Activated T-cell treated with anti-CD3 and anti-CD28 coated beads, Interleukin-2, amount 50 U/mL, for 24 hours (primary cell): ENCODE measurements at regions not wholly inside any gene's neighbourhood (a gene's known extent, or its start where the extent isn't known, plus 50 kb on each side); places are given as distances from the start of the nearest gene placed in this dataset.

ENCODE experiments used
- DNase-seq: peaks from one replicate; pipeline ENCODE4 v3.0.0-alpha.2; 2020
- H3K27ac Mint-ChIP-seq: 2 replicates; pipeline ENCODE4 v1.8.0; 2020; ENCODE audit warnings: mild to moderate bottlenecking, mixed read lengths
- H3K27me3 Mint-ChIP-seq: 2 replicates; pipeline ENCODE4 v1.8.0; 2020; ENCODE audit warnings: mixed read lengths
- H3K36me3 Mint-ChIP-seq: 2 replicates; pipeline ENCODE4 v1.8.0; 2020; ENCODE audit warnings: low read depth, mixed read lengths
- H3K4me1 Mint-ChIP-seq: 2 replicates; pipeline ENCODE4 v1.8.0; 2020; ENCODE audit warnings: low read depth, mixed read lengths
- H3K4me3 Mint-ChIP-seq: 2 replicates; pipeline ENCODE4 v1.8.0; 2020; ENCODE audit warnings: mild to moderate bottlenecking, moderate library complexity, mixed read lengths
- H3K9me3 Mint-ChIP-seq: 2 replicates; pipeline ENCODE4 v1.8.0; 2020; ENCODE audit warnings: mixed read lengths

GRCh38 chr13:62564770-62565169 lies 1149.1 kb upstream of the PCDH20 start:
- no peak for DNase-seq
- H3K27ac Mint-ChIP-seq = no peak overlapping the region
- H3K27me3 Mint-ChIP-seq = no peaks in the 10 kb centered on the region
- H3K9me3 Mint-ChIP-seq = peaks cover 8% of the 10 kb centered on the region
- H3K4me3 Mint-ChIP-seq = no peak overlapping the region
- H3K36me3 Mint-ChIP-seq = no peaks in the 10 kb centered on the region
- no peaks in the 10 kb centered on the region for H3K4me1 Mint-ChIP-seq

GRCh38 chr13:62563251-62563650 lies 1147.6 kb upstream of the PCDH20 start:
- DNase-seq = no peak
- H3K27me3 Mint-ChIP-seq = no peaks in the 10 kb centered on the region
- H3K36me3 Mint-ChIP-seq = no peaks in the 10 kb centered on the region
- H3K9me3 Mint-ChIP-seq = peaks cover 3% of the 10 kb centered on the region
- H3K27ac Mint-ChIP-seq = no peak overlapping the region
- no peaks in the 10 kb centered on the region for H3K4me1 Mint-ChIP-seq
- H3K4me3 Mint-ChIP-seq = no peak overlapping the region

GRCh38 chr13:62556978-62557377 lies 1141.3 kb upstream of the PCDH20 start:
- Mint-ChIP-seq H3K4me1 (no peaks in the 10 kb centered on the region), H3K27me3 (no peaks in the 10 kb centered on the region), H3K9me3 (peaks cover 3% of the 10 kb centered on the region), H3K4me3 (no peak overlapping the region), H3K27ac (no peak overlapping the region), H3K36me3 (no peaks in the 10 kb centered on the region)
- DNase-seq = no peak

GRCh38 chr13:62551588-62551987 lies 1135.9 kb upstream of the PCDH20 start:
- H3K27me3 Mint-ChIP-seq = no peaks in the 10 kb centered on the region
- H3K27ac Mint-ChIP-seq = no peak overlapping the region
- H3K9me3 Mint-ChIP-seq = peaks cover 10% of the 10 kb centered on the region
- DNase-seq = no peak
- H3K4me3 Mint-ChIP-seq = no peak overlapping the region
- H3K36me3 Mint-ChIP-seq = no peaks in the 10 kb centered on the region
- H3K4me1 Mint-ChIP-seq = no peaks in the 10 kb centered on the region

- no peaks in the 10 kb centered on the region for H3K27me3 Mint-ChIP-seq
- H3K4me3 Mint-ChIP-seq = no peak overlapping the region
- no peak overlapping the region for H3K27ac Mint-ChIP-seq
- no peaks in the 10 kb centered on the region for H3K4me1 Mint-ChIP-seq
- DNase-seq = no peak
- H3K36me3 Mint-ChIP-seq = no peaks in the 10 kb centered on the region
- no peaks in the 10 kb centered on the region for H3K9me3 Mint-ChIP-seq
Observed at GRCh38 chr13:62544928-62545327, 1129.3 kb upstream of the PCDH20 start.

GRCh38 chr13:62537593-62537992 lies 1121.9 kb upstream of the PCDH20 start:
- Mint-ChIP-seq H3K9me3 (peaks cover 3% of the 10 kb centered on the region), H3K4me1 (no peaks in the 10 kb centered on the region), H3K27me3 (no peaks in the 10 kb centered on the region), H3K36me3 (no peaks in the 10 kb centered on the region), H3K27ac (no peak overlapping the region), H3K4me3 (no peak overlapping the region)
- DNase-seq = no peak

GRCh38 chr13:62525652-62526051 lies 1110.0 kb upstream of the PCDH20 start:
- Mint-ChIP-seq H3K9me3 (peaks cover 3% of the 10 kb centered on the region), H3K36me3 (no peaks in the 10 kb centered on the region), H3K4me3 (no peak overlapping the region), H3K4me1 (no peaks in the 10 kb centered on the region), H3K27ac (no peak overlapping the region), H3K27me3 (no peaks in the 10 kb centered on the region)
- no peak for DNase-seq

- no peak overlapping the region for H3K4me3 Mint-ChIP-seq
- no peak overlapping the region for H3K27ac Mint-ChIP-seq
- peaks cover 5% of the 10 kb centered on the region for H3K9me3 Mint-ChIP-seq
Observed at GRCh38 chr13:62524498-62524897, 1108.8 kb upstream of the PCDH20 start.

GRCh38 chr13:62524061-62524460 lies 1108.4 kb upstream of the PCDH20 start:
- Mint-ChIP-seq H3K27ac (no peak overlapping the region), H3K4me3 (no peak overlapping the region), H3K9me3 (peaks cover 5% of the 10 kb centered on the region), H3K4me1 (no peaks in the 10 kb centered on the region), H3K36me3 (no peaks in the 10 kb centered on the region), H3K27me3 (no peaks in the 10 kb centered on the region)
- DNase-seq = no peak

More at GRCh38 chr13:62524498-62524897, 1108.8 kb upstream of the PCDH20 start:
- DNase-seq = no peak
- no peaks in the 10 kb centered on the region for H3K4me1 Mint-ChIP-seq
- no peaks in the 10 kb centered on the region for H3K27me3 Mint-ChIP-seq
- no peaks in the 10 kb centered on the region for H3K36me3 Mint-ChIP-seq

- Mint-ChIP-seq H3K4me3 (no peak overlapping the region), H3K9me3 (no peaks in the 10 kb centered on the region), H3K27me3 (no peaks in the 10 kb centered on the region), H3K27ac (no peak overlapping the region), H3K36me3 (no peaks in the 10 kb centered on the region), H3K4me1 (no peaks in the 10 kb centered on the region)
- DNase-seq = no peak
Observed at GRCh38 chr13:62512194-62513141, 1096.8 kb upstream of the PCDH20 start.

- H3K27me3 Mint-ChIP-seq = no peaks in the 10 kb centered on the region
- no peaks in the 10 kb centered on the region for H3K4me1 Mint-ChIP-seq
- no peak overlapping the region for H3K27ac Mint-ChIP-seq
- H3K36me3 Mint-ChIP-seq = no peaks in the 10 kb centered on the region
- H3K9me3 Mint-ChIP-seq = peaks cover 4% of the 10 kb centered on the region
- no peak for DNase-seq
- no peak overlapping the region for H3K4me3 Mint-ChIP-seq
Observed at GRCh38 chr13:62510906-62511655, 1095.4 kb upstream of the PCDH20 start.

- Mint-ChIP-seq H3K4me1 (no peaks in the 10 kb centered on the region), H3K27ac (no peak overlapping the region), H3K27me3 (no peaks in the 10 kb centered on the region), H3K36me3 (no peaks in the 10 kb centered on the region), H3K4me3 (no peak overlapping the region), H3K9me3 (peaks cover 11% of the 10 kb centered on the region)
- DNase-seq = no peak
Observed at GRCh38 chr13:62502588-62502987, 1086.9 kb upstream of the PCDH20 start.

GRCh38 chr13:62489731-62490130 lies 1074.1 kb upstream of the PCDH20 start:
- Mint-ChIP-seq H3K4me3 (no peak overlapping the region), H3K36me3 (no peaks in the 10 kb centered on the region), H3K27ac (no peak overlapping the region), H3K27me3 (no peaks in the 10 kb centered on the region), H3K4me1 (no peaks in the 10 kb centered on the region), H3K9me3 (peaks cover 14% of the 10 kb centered on the region)
- no peak for DNase-seq

- Mint-ChIP-seq H3K27me3 (no peaks in the 10 kb centered on the region), H3K27ac (no peak overlapping the region), H3K36me3 (no peaks in the 10 kb centered on the region), H3K9me3 (peaks cover 18% of the 10 kb centered on the region), H3K4me1 (no peaks in the 10 kb centered on the region), H3K4me3 (no peak overlapping the region)
- DNase-seq = no peak
Observed at GRCh38 chr13:62483774-62484173, 1068.1 kb upstream of the PCDH20 start.

GRCh38 chr13:62482351-62482750 lies 1066.7 kb upstream of the PCDH20 start:
- Mint-ChIP-seq H3K4me1 (no peaks in the 10 kb centered on the region), H3K36me3 (no peaks in the 10 kb centered on the region), H3K9me3 (peaks cover 20% of the 10 kb centered on the region), H3K27me3 (no peaks in the 10 kb centered on the region), H3K4me3 (no peak overlapping the region), H3K27ac (no peak overlapping the region)
- DNase-seq = no peak
